Esophagus muscularis mucosa (tissue), 4 donors: ENCODE measurements at regions not wholly inside any gene's neighbourhood (a gene's known extent, or its start where the extent isn't known, plus 50 kb on each side); places are given as distances from the start of the nearest gene placed in this dataset.

Experiments used
- CTCF ChIP-seq, 3 experiments: fragments of 200-600 bp in 2 of 3; fragments of 450-650 bp in 1 of 3; sonication (generic) in 2 of 3; IDR thresholded peaks; one replicate each; pipeline ENCODE4 v1.5.1; 2017 to 2019; ENCODE audit warnings: antibody characterized with exemption in 3 of 3, mild to moderate bottlenecking in 2 of 3, moderate library complexity in 1 of 3
- EP300 ChIP-seq: sonication (generic); formaldehyde crosslinking; IDR thresholded peaks from one replicate; pipeline ENCODE4 v1.6.1; 2017; ENCODE audit warnings: antibody characterized with exemption
- POLR2A ChIP-seq: fragments of 450-650 bp; IDR thresholded peaks from one replicate; pipeline ENCODE4 v1.6.1; 2017; ENCODE audit warnings: antibody characterized with exemption, moderate library complexity, mild to moderate bottlenecking, low read depth
- POLR2AphosphoS5 ChIP-seq, 2 donors: sonication (generic); formaldehyde crosslinking; IDR thresholded peaks; one replicate each; pipeline ENCODE4 v1.6.1; 2017; ENCODE audit warnings: antibody characterized with exemption in 2 of 2

GRCh38 chr10:29802171-29802570 is 167.4 kb upstream of the SVIL start:
- TF ChIP-seq POLR2AphosphoS5 (IDR thresholded peaks at IDR 0.05) (no peak), CTCF (IDR thresholded peaks at IDR 0.05) (no peak), POLR2A (no peak), EP300 (no peak)
